ENCODE measurements at regions not wholly inside any gene's neighbourhood (a gene's known extent, or its start where the extent isn't known, plus 50 kb on each side); places are given as distances from the start of the nearest gene placed in this dataset.

GRCh38 chr2:217314021-217314460, 454.2 kb upstream of the TNP1 start:
- DNase-seq (ENCODE audit: low spot score) (no peak), FAIRE-seq (no peak)

- DNase-seq (ENCODE audit: low spot score): no peak
- no peak for FAIRE-seq
Observed at GRCh38 chr2:217313386-217313785, 453.5 kb upstream of the TNP1 start.

- DNase-seq (ENCODE audit: low spot score): no peak
- no peak for FAIRE-seq
Observed at GRCh38 chr2:217309056-217309455, 449.2 kb upstream of the TNP1 start.

- no peak for DNase-seq (ENCODE audit: low spot score)
- FAIRE-seq: no peak
Observed at GRCh38 chr2:217307023-217307422, 447.2 kb upstream of the TNP1 start.

GRCh38 chr2:217305882-217306281, 446.0 kb upstream of the TNP1 start:
- FAIRE-seq: no peak
- DNase-seq (ENCODE audit: low spot score): no peak

GRCh38 chr2:217304582-217304981, 444.7 kb upstream of the TNP1 start:
- FAIRE-seq (no peak), DNase-seq (ENCODE audit: low spot score) (no peak)

- DNase-seq (ENCODE audit: low spot score) (no peak), FAIRE-seq (no peak)
Observed at GRCh38 chr2:217302856-217303255, 443.0 kb upstream of the TNP1 start.

- DNase-seq (ENCODE audit: low spot score) (no peak), FAIRE-seq (no peak)
Observed at GRCh38 chr2:217301142-217301925, 441.5 kb upstream of the TNP1 start.

GRCh38 chr2:217299590-217299989, 439.7 kb upstream of the TNP1 start:
- FAIRE-seq (no peak), DNase-seq (ENCODE audit: low spot score) (no peak)

- DNase-seq (ENCODE audit: low spot score) (no peak), FAIRE-seq (no peak)
Observed at GRCh38 chr2:217297096-217297495, 437.2 kb upstream of the TNP1 start.

GRCh38 chr2:217294818-217295217, 435.0 kb upstream of the TNP1 start:
- DNase-seq (ENCODE audit: low spot score) (no peak), FAIRE-seq (no peak)

GRCh38 chr2:217294211-217294610, 434.3 kb upstream of the TNP1 start:
- DNase-seq (ENCODE audit: low spot score) (no peak), FAIRE-seq (no peak)

- DNase-seq (ENCODE audit: low spot score) (no peak), FAIRE-seq (no peak)
Observed at GRCh38 chr2:217293607-217294006, 433.7 kb upstream of the TNP1 start.

GRCh38 chr2:217293046-217293445, 433.2 kb upstream of the TNP1 start:
- FAIRE-seq: no peak
- DNase-seq (ENCODE audit: low spot score): no peak

- DNase-seq (ENCODE audit: low spot score) (peak; percentile 35), FAIRE-seq (peak; percentile 20)
Observed at GRCh38 chr2:217291259-217291658, 431.4 kb upstream of the TNP1 start.

GRCh38 chr2:217290467-217290866, 430.6 kb upstream of the TNP1 start:
- DNase-seq (ENCODE audit: low spot score) (no peak), FAIRE-seq (no peak)

- DNase-seq (ENCODE audit: low spot score) (no peak), FAIRE-seq (no peak)
Observed at GRCh38 chr2:217289907-217290280, 430.0 kb upstream of the TNP1 start.

- FAIRE-seq (no peak), DNase-seq (ENCODE audit: low spot score) (no peak)
Observed at GRCh38 chr2:217289177-217289906, 429.5 kb upstream of the TNP1 start.

- FAIRE-seq: no peak
Observed at GRCh38 chr2:217288472-217289063, 428.7 kb upstream of the TNP1 start.

GRCh38 chr2:217286833-217287232, 427.0 kb upstream of the TNP1 start:
- DNase-seq (ENCODE audit: low spot score) (no peak), FAIRE-seq (no peak)

More at GRCh38 chr2:217288472-217289063, 428.7 kb upstream of the TNP1 start:
- no peak for DNase-seq (ENCODE audit: low spot score)

- FAIRE-seq (no peak), DNase-seq (ENCODE audit: low spot score) (no peak)
Observed at GRCh38 chr2:217285926-217286325, 426.1 kb upstream of the TNP1 start.

GRCh38 chr2:217283460-217283859, 423.6 kb upstream of the TNP1 start:
- FAIRE-seq (no peak), DNase-seq (ENCODE audit: low spot score) (no peak)
